Chondrocyte (in vitro differentiated cells): ENCODE measurements at regions not wholly inside any gene's neighbourhood (a gene's known extent, or its start where the extent isn't known, plus 50 kb on each side); places are given as distances from the start of the nearest gene placed in this dataset.

Source experiments
- DNase-seq: peaks from one replicate; pipeline ENCODE4 v3.0.0; 2021; ENCODE audit warnings: mixed read lengths, low spot score
- H3K27ac Mint-ChIP-seq: one replicate; pipeline ENCODE4 v1.8.0; 2021; ENCODE audit warnings: mild to moderate bottlenecking, moderate library complexity, mixed read lengths; ENCODE audit not compliant: unreplicated experiment
- H3K27me3 Mint-ChIP-seq: 2 replicates; pipeline ENCODE4 v1.8.0; 2021; ENCODE audit warnings: low read depth, mixed read lengths
- H3K36me3 Mint-ChIP-seq: 2 replicates; pipeline ENCODE4 v1.8.0; 2021; ENCODE audit warnings: low read depth, mixed read lengths
- H3K4me1 Mint-ChIP-seq: 2 replicates; pipeline ENCODE4 v1.8.0; 2021; ENCODE audit warnings: low read depth, mild to moderate bottlenecking, mixed read lengths
- H3K4me3 Mint-ChIP-seq: one replicate; pipeline ENCODE4 v1.8.0; 2021; ENCODE audit warnings: mild to moderate bottlenecking, moderate library complexity, mixed read lengths; ENCODE audit not compliant: unreplicated experiment
- H3K9me3 Mint-ChIP-seq: 2 replicates; pipeline ENCODE4 v1.8.0; 2021; ENCODE audit warnings: low read depth, mixed read lengths
- TF ChIP-seq, protein P1 (sequence below): fragments of 200-600 bp; sonication (generic); IDR thresholded peaks from 2 replicates; pipeline ENCODE4 v1.5.0; 2021; ENCODE audit warnings: antibody characterized with exemption, mild to moderate bottlenecking, moderate library complexity

DNA sequence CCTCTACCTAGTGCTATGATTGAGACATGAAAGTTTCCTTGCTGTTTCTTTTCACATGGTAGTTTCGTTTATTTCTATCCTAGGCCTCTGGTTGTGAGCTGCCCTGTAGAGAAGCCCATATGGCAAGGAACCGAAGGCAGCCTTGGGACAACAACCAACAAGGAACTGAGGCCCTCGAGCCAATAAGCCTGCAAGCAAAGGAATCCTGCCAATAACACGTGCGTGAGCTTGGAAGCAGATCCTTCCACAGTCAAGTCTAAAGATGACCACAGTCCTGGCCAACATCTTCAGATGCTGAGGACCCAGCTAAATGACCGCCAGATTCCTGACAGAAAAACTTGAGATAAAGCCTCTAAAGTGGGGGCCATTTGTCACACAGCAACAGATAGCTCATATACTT is 100.4 kb upstream of the FAM9B start:
- Mint-ChIP-seq H3K4me3 (no peak overlapping the region), H3K27me3 (no peaks in the 10 kb centered on the region), H3K4me1 (peaks cover 3% of the 10 kb centered on the region), H3K36me3 (no peaks in the 10 kb centered on the region), H3K27ac (no peak overlapping the region), H3K9me3 (peaks cover 19% of the 10 kb centered on the region)
- TF ChIP-seq, protein P1, sequence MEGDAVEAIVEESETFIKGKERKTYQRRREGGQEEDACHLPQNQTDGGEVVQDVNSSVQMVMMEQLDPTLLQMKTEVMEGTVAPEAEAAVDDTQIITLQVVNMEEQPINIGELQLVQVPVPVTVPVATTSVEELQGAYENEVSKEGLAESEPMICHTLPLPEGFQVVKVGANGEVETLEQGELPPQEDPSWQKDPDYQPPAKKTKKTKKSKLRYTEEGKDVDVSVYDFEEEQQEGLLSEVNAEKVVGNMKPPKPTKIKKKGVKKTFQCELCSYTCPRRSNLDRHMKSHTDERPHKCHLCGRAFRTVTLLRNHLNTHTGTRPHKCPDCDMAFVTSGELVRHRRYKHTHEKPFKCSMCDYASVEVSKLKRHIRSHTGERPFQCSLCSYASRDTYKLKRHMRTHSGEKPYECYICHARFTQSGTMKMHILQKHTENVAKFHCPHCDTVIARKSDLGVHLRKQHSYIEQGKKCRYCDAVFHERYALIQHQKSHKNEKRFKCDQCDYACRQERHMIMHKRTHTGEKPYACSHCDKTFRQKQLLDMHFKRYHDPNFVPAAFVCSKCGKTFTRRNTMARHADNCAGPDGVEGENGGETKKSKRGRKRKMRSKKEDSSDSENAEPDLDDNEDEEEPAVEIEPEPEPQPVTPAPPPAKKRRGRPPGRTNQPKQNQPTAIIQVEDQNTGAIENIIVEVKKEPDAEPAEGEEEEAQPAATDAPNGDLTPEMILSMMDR, result no peak
- no peak for DNase-seq

DNA sequence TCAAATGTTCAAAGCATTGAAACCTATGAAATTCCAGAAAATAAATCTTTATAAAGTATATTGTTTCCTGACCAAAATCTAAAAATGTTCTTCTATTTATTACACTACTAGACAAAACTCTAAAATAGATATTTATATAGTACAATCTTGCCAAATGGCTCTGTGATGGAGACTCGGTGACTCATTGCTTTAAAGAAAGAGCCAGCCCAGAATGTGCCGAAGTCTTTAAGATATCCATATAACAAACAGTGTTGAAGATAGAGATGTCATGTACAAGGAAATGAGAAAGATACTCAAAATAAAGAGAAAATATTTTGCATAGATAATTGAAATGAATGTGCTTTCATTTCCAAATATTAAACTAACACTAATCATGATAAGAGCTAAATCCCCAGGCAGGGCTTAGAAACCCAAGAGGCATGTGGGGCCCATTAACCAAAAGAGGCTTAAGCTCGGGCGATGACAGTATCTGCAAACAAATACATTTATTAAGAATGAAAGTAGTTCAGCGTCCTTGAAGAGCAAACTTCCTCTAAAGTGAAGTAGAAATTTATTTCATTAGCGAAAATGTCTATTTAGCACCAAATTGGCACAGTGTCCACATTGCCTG is 102.1 kb upstream of the FAM9B start:
- H3K9me3 Mint-ChIP-seq, result peaks cover 20% of the 10 kb centered on the region
- TF ChIP-seq, protein P1, result no peak
- H3K27ac Mint-ChIP-seq, result no peak overlapping the region
- no peak for DNase-seq
- H3K4me3 Mint-ChIP-seq, result no peak overlapping the region
- peaks cover 3% of the 10 kb centered on the region for H3K4me1 Mint-ChIP-seq
- no peaks in the 10 kb centered on the region for H3K36me3 Mint-ChIP-seq
- no peaks in the 10 kb centered on the region for H3K27me3 Mint-ChIP-seq

DNA sequence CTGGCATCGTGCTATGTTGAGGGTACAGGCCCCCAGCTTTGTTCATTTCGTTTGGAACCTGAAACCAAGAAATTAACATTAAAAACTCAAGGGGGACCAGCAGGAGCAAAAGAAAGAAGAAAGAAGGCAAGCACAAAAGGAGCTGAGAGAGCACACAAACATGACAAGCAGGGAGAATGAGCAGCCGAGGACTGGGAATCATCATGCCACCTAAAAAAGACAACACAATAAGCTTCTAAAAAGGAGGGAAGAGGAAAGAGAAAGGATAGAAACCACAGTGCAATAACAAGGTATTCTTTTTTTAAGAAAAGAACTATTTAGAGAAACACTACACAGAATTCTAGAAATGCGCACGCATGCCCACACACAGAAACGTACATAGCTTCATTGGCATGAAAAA is 103.2 kb upstream of the FAM9B start:
- H3K4me3 Mint-ChIP-seq, result no peak overlapping the region
- peaks cover 16% of the 10 kb centered on the region for H3K9me3 Mint-ChIP-seq
- TF ChIP-seq, protein P1, result no peak
- peaks cover 3% of the 10 kb centered on the region for H3K4me1 Mint-ChIP-seq
- no peak overlapping the region for H3K27ac Mint-ChIP-seq
- no peaks in the 10 kb centered on the region for H3K36me3 Mint-ChIP-seq
- no peaks in the 10 kb centered on the region for H3K27me3 Mint-ChIP-seq
- DNase-seq, result no peak

DNA sequence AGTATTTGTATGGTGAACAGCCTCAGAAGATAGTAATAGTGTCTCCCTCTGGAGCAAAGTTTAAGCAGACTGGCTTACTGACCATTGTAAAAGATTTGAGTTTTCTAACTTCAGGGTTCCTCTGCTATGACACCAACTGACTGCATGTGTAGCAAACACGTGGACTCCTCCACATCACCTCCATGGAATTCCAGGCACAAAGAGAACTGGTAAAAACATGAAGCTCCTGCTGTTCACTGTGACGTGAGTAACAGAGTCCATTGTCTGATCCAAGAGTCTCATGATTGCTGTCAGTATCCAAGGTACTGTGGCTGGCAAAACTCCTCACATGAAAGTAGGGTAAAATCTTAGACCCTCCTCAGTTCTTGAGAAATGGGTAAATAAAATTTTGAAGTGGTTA is 107.6 kb upstream of the FAM9B start:
- peaks cover 8% of the 10 kb centered on the region for H3K9me3 Mint-ChIP-seq
- no peaks in the 10 kb centered on the region for H3K36me3 Mint-ChIP-seq
- H3K27me3 Mint-ChIP-seq, result no peaks in the 10 kb centered on the region
- no peak overlapping the region for H3K27ac Mint-ChIP-seq
- DNase-seq, result no peak
- no peak overlapping the region for H3K4me3 Mint-ChIP-seq
- peaks cover 8% of the 10 kb centered on the region for H3K4me1 Mint-ChIP-seq
- TF ChIP-seq, protein P1, result no peak

DNA sequence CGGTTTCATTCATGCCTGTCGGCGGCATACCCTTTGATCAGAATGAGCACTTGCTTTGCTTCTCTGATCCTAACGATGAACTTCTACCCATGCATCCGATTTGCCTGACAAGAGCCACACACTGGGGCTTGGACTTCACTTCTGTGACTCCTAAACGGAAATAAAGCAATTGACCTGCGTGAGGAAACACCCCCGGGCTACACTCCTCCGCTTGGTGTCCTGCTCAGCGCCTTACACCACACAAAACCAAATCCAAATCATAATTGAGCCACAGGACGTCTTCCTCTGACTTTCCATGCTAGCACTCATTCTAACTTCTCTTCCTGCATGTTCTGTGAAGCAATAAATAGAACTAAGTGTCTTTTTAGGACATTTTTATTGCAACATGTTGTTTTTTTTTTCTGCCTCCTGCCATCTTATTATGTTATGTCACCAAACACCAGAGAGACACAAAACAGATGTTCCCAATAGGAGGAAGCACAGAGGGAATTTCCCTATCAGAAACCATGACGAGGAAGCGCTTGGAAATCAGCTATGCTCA is 110.8 kb upstream of the FAM9B start:
- Mint-ChIP-seq H3K4me1 (peaks cover 26% of the 10 kb centered on the region), H3K4me3 (no peak overlapping the region), H3K9me3 (peaks cover 4% of the 10 kb centered on the region), H3K36me3 (no peaks in the 10 kb centered on the region), H3K27ac (no peak overlapping the region), H3K27me3 (no peaks in the 10 kb centered on the region)
- TF ChIP-seq, protein P1, result no peak
- no peak for DNase-seq
